Suprapubic skin (tissue), 4 donors: ENCODE measurements at regions not wholly inside any gene's neighbourhood (a gene's known extent, or its start where the extent isn't known, plus 50 kb on each side); places are given as distances from the start of the nearest gene placed in this dataset.

ENCODE experiments used
- CTCF ChIP-seq, 2 donors: fragments of 200-600 bp in 1 of 2; fragments of 450-650 bp in 1 of 2; sonication (generic) in 1 of 2; IDR thresholded peaks; one replicate each; pipeline ENCODE4 v1.5.1; 2016 to 2019; ENCODE audit warnings: antibody characterized with exemption in 2 of 2, mild to moderate bottlenecking in 1 of 2, moderate library complexity in 1 of 2
- POLR2A ChIP-seq, 2 donors: fragments of 450-650 bp; IDR thresholded peaks; one replicate each; pipeline ENCODE4 v1.6.1; 2017; ENCODE audit warnings: antibody characterized with exemption in 2 of 2, mild to moderate bottlenecking in 2 of 2, moderate library complexity in 2 of 2
- POLR2AphosphoS5 ChIP-seq, 3 donors: sonication (generic); formaldehyde crosslinking; IDR thresholded peaks; one replicate each; pipeline ENCODE4 v1.6.1; 2017; ENCODE audit warnings: antibody characterized with exemption in 3 of 3

- TF ChIP-seq CTCF (IDR thresholded peaks at IDR 0.05) (no peak), POLR2AphosphoS5 (IDR thresholded peaks at IDR 0.05) (no peak), POLR2A (IDR thresholded peaks at IDR 0.05) (no peak)
Measured at GRCh38 chr13:82674546-82674945, 1207.7 kb downstream of the SLITRK1 start.
